ENCODE measurements at regions not wholly inside any gene's neighbourhood (a gene's known extent, or its start where the extent isn't known, plus 50 kb on each side); places are given as distances from the start of the nearest gene placed in this dataset.

DNA sequence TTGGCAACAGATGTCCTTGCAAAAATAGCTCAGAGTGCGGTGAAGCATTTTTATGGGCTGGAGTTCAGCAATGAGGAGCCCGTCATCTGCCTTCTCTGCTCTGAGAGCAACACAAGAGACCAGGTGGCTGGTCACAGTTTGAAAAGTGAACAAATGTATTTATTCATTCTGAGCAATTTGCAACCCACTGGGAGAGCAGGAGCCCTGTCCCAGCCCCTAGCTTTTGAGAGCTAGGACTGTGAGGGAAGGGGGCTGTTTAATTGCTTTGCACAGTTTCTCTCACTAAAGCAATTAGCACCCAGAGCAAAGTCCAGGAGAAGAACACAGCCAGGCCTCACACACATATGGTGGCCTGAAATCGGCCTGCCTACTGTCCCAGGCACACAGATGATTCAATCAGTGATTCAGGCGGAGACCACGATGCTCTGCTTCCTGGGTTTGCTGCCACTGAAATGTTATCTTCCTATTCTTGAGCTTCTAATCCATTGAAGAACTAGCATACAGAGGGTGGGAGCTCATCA is 646.1 kb upstream of the ACVR2A start:
- no peak for DNase-seq
- Histone ChIP-seq H3K4me1 (no peaks in the 10 kb centered on the region), H3K4me3 (no peak overlapping the region), H3K36me3 (no peaks in the 10 kb centered on the region), H3K27ac (no peak overlapping the region), H3K27me3 (no peaks in the 10 kb centered on the region), H3K9me3 (no peaks in the 10 kb centered on the region)
- ATAC-seq = no peak
- TF ChIP-seq, protein P1, sequence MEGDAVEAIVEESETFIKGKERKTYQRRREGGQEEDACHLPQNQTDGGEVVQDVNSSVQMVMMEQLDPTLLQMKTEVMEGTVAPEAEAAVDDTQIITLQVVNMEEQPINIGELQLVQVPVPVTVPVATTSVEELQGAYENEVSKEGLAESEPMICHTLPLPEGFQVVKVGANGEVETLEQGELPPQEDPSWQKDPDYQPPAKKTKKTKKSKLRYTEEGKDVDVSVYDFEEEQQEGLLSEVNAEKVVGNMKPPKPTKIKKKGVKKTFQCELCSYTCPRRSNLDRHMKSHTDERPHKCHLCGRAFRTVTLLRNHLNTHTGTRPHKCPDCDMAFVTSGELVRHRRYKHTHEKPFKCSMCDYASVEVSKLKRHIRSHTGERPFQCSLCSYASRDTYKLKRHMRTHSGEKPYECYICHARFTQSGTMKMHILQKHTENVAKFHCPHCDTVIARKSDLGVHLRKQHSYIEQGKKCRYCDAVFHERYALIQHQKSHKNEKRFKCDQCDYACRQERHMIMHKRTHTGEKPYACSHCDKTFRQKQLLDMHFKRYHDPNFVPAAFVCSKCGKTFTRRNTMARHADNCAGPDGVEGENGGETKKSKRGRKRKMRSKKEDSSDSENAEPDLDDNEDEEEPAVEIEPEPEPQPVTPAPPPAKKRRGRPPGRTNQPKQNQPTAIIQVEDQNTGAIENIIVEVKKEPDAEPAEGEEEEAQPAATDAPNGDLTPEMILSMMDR (IDR thresholded peaks at IDR 0.05) = no peak
- intact Hi-C loops (cut with DNase I) = no loop called here

DNA sequence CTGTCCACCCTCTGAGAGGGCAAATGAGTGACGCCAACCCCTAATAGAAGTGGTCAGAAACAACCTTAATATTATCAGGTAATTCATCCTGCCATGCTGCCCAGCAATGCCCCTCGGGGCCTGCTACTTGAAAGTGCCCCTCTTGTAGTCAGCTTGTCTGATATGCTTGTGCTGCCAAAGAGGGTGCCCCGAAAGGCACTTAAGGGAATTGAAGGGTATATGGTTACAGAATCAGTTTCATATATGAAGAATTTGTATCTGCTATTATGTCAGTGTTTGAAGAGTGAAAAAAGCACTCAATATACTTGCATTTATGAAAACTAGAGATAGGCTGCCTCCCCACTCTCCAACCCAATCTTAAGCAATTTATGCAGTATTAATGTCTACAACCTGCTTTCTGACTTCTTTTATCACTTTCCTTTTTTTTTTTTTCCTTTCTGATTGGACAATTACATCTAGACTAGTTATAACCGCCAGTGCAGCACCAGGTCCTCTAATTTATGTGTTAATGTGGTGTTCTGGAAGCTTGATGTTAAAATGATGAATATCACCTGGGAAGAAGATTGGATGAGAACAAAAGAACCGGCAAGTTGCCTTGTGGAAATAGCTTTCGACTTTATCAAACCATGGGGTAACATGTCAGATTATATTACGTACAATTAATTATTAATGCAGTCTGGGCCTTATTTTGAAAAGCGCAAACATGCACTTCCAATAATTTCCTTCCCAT is 646.9 kb upstream of the ACVR2A start:
- DNase-seq (no peak), ATAC-seq (no peak)
- no peak overlapping the region for H3K27ac ChIP-seq
- no peaks in the 10 kb centered on the region for H3K36me3 ChIP-seq
- H3K27me3 ChIP-seq = no peaks in the 10 kb centered on the region
- H3K9me3 ChIP-seq = no peaks in the 10 kb centered on the region
- TF ChIP-seq, protein P1 (IDR thresholded peaks at IDR 0.05) = no peak
- intact Hi-C loops (cut with DNase I) = no loop called here
- H3K4me1 ChIP-seq = no peaks in the 10 kb centered on the region
- H3K4me3 ChIP-seq = no peak overlapping the region

GRCh38 chr2:147182260-147182659 is 662.6 kb upstream of the ACVR2A start:
- Histone ChIP-seq H3K9me3 (peaks cover 0 to 31% of the 10 kb centered on the region in 2 donors), H3K27ac (no peak overlapping the region), H3K27me3 (no peaks in the 10 kb centered on the region), H3K36me3 (no peaks in the 10 kb centered on the region), H3K4me3 (no peak overlapping the region), H3K4me1 (no peaks in the 10 kb centered on the region)
- TF ChIP-seq, protein P1 (IDR thresholded peaks at IDR 0.05) = no peak
- intact Hi-C loops (cut with DNase I) = no loop called here
- no peak for ATAC-seq
- DNase-seq = no peak

GRCh38 chr2:147181351-147182029 is 663.3 kb upstream of the ACVR2A start:
- Histone ChIP-seq H3K9me3 (peaks cover 0 to 31% of the 10 kb centered on the region in 2 donors), H3K36me3 (no peaks in the 10 kb centered on the region), H3K4me3 (no peak overlapping the region), H3K27ac (no peak overlapping the region), H3K4me1 (no peaks in the 10 kb centered on the region), H3K27me3 (no peaks in the 10 kb centered on the region)
- no peak for DNase-seq
- no peak for ATAC-seq
- TF ChIP-seq, protein P1 (IDR thresholded peaks at IDR 0.05) = no peak
- intact Hi-C loops (cut with DNase I) = no loop called here

- peaks cover 0 to 13% of the 10 kb centered on the region in 2 donors for H3K9me3 ChIP-seq
- no peak overlapping the region for H3K27ac ChIP-seq
- intact Hi-C loops (cut with DNase I) = no loop called here
- ATAC-seq (no peak), DNase-seq (no peak)
- H3K27me3 ChIP-seq = no peaks in the 10 kb centered on the region
- no peak overlapping the region for H3K4me3 ChIP-seq
- no peaks in the 10 kb centered on the region for H3K4me1 ChIP-seq
- H3K36me3 ChIP-seq = no peaks in the 10 kb centered on the region
- TF ChIP-seq, protein P1 (IDR thresholded peaks at IDR 0.05) = no peak
Measured at GRCh38 chr2:147177071-147177857, 667.6 kb upstream of the ACVR2A start.

Measured in left lung (tissue), 4 donors.